Adrenal gland (tissue), 9 donors: ENCODE measurements at regions not wholly inside any gene's neighbourhood (a gene's known extent, or its start where the extent isn't known, plus 50 kb on each side); places are given as distances from the start of the nearest gene placed in this dataset.

Experiments
- DNase-seq, 7 donors: peaks; one replicate each; pipeline ENCODE4 v3.0.0-alpha.2; 2019 to 2020
- H3K27ac ChIP-seq, 5 donors: fragments of 200-600 bp; sonication (generic) in 4 of 5; 1 replicate in 3 of 5; 2 replicates in 2 of 5; pipeline versions ENCODE4 v1.5.1 to v1.8.0; 2016 to 2020; ENCODE audit warnings: mild to moderate bottlenecking in 1 of 5
- H3K27me3 ChIP-seq: fragments of 200-600 bp; 2 replicates; pipeline ENCODE4 v1.8.0; 2021
- H3K36me3 ChIP-seq, 2 donors: fragments of 200-600 bp; replicated peaks in 1 of 2; 1 replicate in 1 of 2; 2 replicates in 1 of 2; pipeline versions ENCODE4 v1.5.1 to v1.8.0; 2018 to 2022
- H3K4me1 ChIP-seq, 2 donors: fragments of 200-600 bp; replicated peaks in 1 of 2; 1 replicate in 1 of 2; 2 replicates in 1 of 2; pipeline versions ENCODE4 v1.5.1 to v1.8.0; 2018 to 2021
- H3K4me3 ChIP-seq, 4 donors: fragments of 200-600 bp; sonication (generic) in 3 of 4; one replicate each; pipeline ENCODE4 v1.5.1; 2016 to 2018
- H3K9me3 ChIP-seq, 3 donors: fragments of 200-600 bp; sonication (generic) in 1 of 3; replicated peaks in 1 of 3; 1 replicate in 2 of 3; 2 replicates in 1 of 3; pipeline versions ENCODE4 v1.5.1 to v1.8.0; 2016 to 2021
- CTCF ChIP-seq, 6 experiments: fragments of 450-650 bp in 4 of 6; fragments of 200-600 bp in 2 of 6; sonication (generic) in 1 of 6; IDR thresholded peaks; 1 replicate in 5 of 6; 2 replicates in 1 of 6; pipeline versions ENCODE4 v1.5.1 to v1.8.0; 2016 to 2021; ENCODE audit warnings: antibody characterized with exemption in 6 of 6, mild to moderate bottlenecking in 2 of 6, moderate library complexity in 1 of 6
- POLR2A ChIP-seq, 2 donors: fragments of 450-650 bp; IDR thresholded peaks; one replicate each; pipeline ENCODE4 v1.6.1; 2017; ENCODE audit warnings: antibody characterized with exemption in 2 of 2, mild to moderate bottlenecking in 2 of 2, moderate library complexity in 1 of 2
- WGBS, 4 donors: extraction: QIAGEN DNeasy Blood & Tissue Kit in 2 of 4; methylation state at CpG; one replicate each; pipeline versions ENCODE4 v1.1.5 to v1.1.7; 2013 to 2017; 5-methylcytosine and 5-hydroxymethylcytosine counted together
- intact Hi-C, 2 donors: fragments of 100-400 bp; cut with DNase I; formaldehyde crosslinking; loops; one replicate each; pipeline versions ENCODE4 v1.14.1 to v1.15.0; 2022 to 2023
- donor health status: healthy with polysubstance abuse.
- donor health status: Bipolar disorder and iron deficiency.
- donor health status: DM: yes; HTN: yes; CAD: no.
- donor health status: DM: no; HTN: no; CAD: no.
- donor health status: DM: no; HTN: no; CAD: no.

- DNase-seq: no peak
- Histone ChIP-seq H3K4me1 (no peaks in the 10 kb centered on the region), H3K36me3 (no peaks in the 10 kb centered on the region), H3K27ac (no peak overlapping the region), H3K4me3 (no peak overlapping the region), H3K27me3 (no peaks in the 10 kb centered on the region), H3K9me3 (no peaks in the 10 kb centered on the region)
- intact Hi-C loops: no loop called here
- no peak for TF ChIP-seq POLR2A (IDR thresholded peaks at IDR 0.05)
- no peak for TF ChIP-seq CTCF (IDR thresholded peaks at IDR 0.05)
Observed at GRCh38 chr16:9241177-9241576, 149.7 kb downstream of the HAPSTR1 start.

GRCh38 chr16:9248162-9248561, 156.7 kb downstream of the HAPSTR1 start:
- intact Hi-C loops: no loop called here
- TF ChIP-seq POLR2A (IDR thresholded peaks at IDR 0.05): no peak
- TF ChIP-seq CTCF (IDR thresholded peaks at IDR 0.05): no peak
- Histone ChIP-seq H3K27ac (no peak overlapping the region), H3K27me3 (no peaks in the 10 kb centered on the region), H3K4me3 (no peak overlapping the region), H3K4me1 (no peaks in the 10 kb centered on the region), H3K9me3 (no peaks in the 10 kb centered on the region), H3K36me3 (no peaks in the 10 kb centered on the region)
- no peak for DNase-seq
- 21 to 34% (median 29%) methylated on average over 2 of the region's 2 CpGs for WGBS, 4 donors

GRCh38 chr16:9249534-9249933, 158.1 kb downstream of the HAPSTR1 start:
- TF ChIP-seq POLR2A (IDR thresholded peaks at IDR 0.05) (no peak), CTCF (IDR thresholded peaks at IDR 0.05) (no peak)
- Histone ChIP-seq H3K9me3 (no peaks in the 10 kb centered on the region), H3K36me3 (no peaks in the 10 kb centered on the region), H3K4me1 (no peaks in the 10 kb centered on the region), H3K27me3 (no peaks in the 10 kb centered on the region), H3K4me3 (no peak overlapping the region), H3K27ac (no peak overlapping the region)
- intact Hi-C loops: no loop called here
- DNase-seq: no peak
- WGBS, 4 donors: 84 to 91% (median 88%) methylated on average over 4 of the region's 4 CpGs

- intact Hi-C loops: no loop called here
- 74 to 82% (median 79%) methylated on average over 6 of the region's 6 CpGs for WGBS, 4 donors
Observed at GRCh38 chr16:9251026-9251425, 159.6 kb downstream of the HAPSTR1 start.

More at GRCh38 chr16:9251026-9251425, 159.6 kb downstream of the HAPSTR1 start:
- H3K36me3 ChIP-seq: no peaks in the 10 kb centered on the region
- no peak for TF ChIP-seq CTCF (IDR thresholded peaks at IDR 0.05)
- TF ChIP-seq POLR2A (IDR thresholded peaks at IDR 0.05): no peak
- H3K27ac ChIP-seq: no peak overlapping the region
- H3K27me3 ChIP-seq: no peaks in the 10 kb centered on the region
- no peaks in the 10 kb centered on the region for H3K4me1 ChIP-seq
- H3K4me3 ChIP-seq: no peak overlapping the region
- H3K9me3 ChIP-seq: no peaks in the 10 kb centered on the region
- no peak for DNase-seq
